WTC11 (cell line): ENCODE measurements at regions not wholly inside any gene's neighbourhood (a gene's known extent, or its start where the extent isn't known, plus 50 kb on each side); places are given as distances from the start of the nearest gene placed in this dataset.
"Not testable (repeated sequence)": the region's sequence is repeated elsewhere in the genome, so short reads cannot be mapped to it uniquely, and the experiment has no call there.

Experiments used
- ATAC-seq: fragments of 200-7000 bp; cut with Tn5 transposase; 2 replicates; pipeline ENCODE4 v1.10.0; 2021; ENCODE audit warnings: mild to moderate bottlenecking, moderate library complexity
- CTCF ChIA-PET: fragments of 300-600 bp; sonication (Branson Sonifier 250); formaldehyde crosslinking; loops from one replicate; lab custom pipeline; 2021; ENCODE audit warnings: antibody characterized with exemption; lab: Charles Lee
- POLR2A ChIA-PET: fragments of 350-600 bp; sonication (Branson Sonifier 250); formaldehyde crosslinking; loops from one replicate; lab custom pipeline; 2021; ENCODE audit warnings: antibody characterized with exemption; lab: Charles Lee
- DNase-seq: peaks from one replicate; pipeline ENCODE4 v3.0.0; 2021; ENCODE audit warnings: low spot score
- H3K27ac Mint-ChIP-seq: 2 replicates; pipeline ENCODE4 v1.8.0; 2021; ENCODE audit warnings: mixed read lengths
- H3K27me3 Mint-ChIP-seq: 2 replicates; pipeline ENCODE4 v1.8.0; 2021; ENCODE audit warnings: low read depth, mild to moderate bottlenecking, moderate library complexity, mixed read lengths
- H3K36me3 Mint-ChIP-seq: 2 replicates; pipeline ENCODE4 v1.8.0; 2021; ENCODE audit warnings: mixed read lengths
- H3K4me1 Mint-ChIP-seq: 2 replicates; pipeline ENCODE4 v1.8.0; 2022; ENCODE audit warnings: mixed read lengths
- H3K4me3 Mint-ChIP-seq: 2 replicates; pipeline ENCODE4 v1.8.0; 2021; ENCODE audit warnings: mild to moderate bottlenecking, moderate library complexity, mixed read lengths
- H3K9me3 Mint-ChIP-seq: 2 replicates; pipeline ENCODE4 v1.8.0; 2021; ENCODE audit warnings: mixed read lengths
- AR ChIP-seq: fragments of 250-450 bp; sonication (Bioruptor Pico); IDR thresholded peaks from 2 replicates; pipeline ENCODE4 v1.9.0; 2021; ENCODE audit warnings: mild to moderate bottlenecking
- ATF6 ChIP-seq: sonication (generic); formaldehyde crosslinking; IDR thresholded peaks from 2 replicates; pipeline ENCODE4 v1.8.1; 2023; ENCODE audit warnings: mild to moderate bottlenecking, missing genetic modification reagents
- CREB1 ChIP-seq: sonication (generic); formaldehyde crosslinking; IDR thresholded peaks from 2 replicates; pipeline ENCODE4 v1.8.0; 2023; ENCODE audit warnings: mild to moderate bottlenecking, missing genetic modification reagents
- E2F5 ChIP-seq: sonication (generic); formaldehyde crosslinking; IDR thresholded peaks from 2 replicates; pipeline ENCODE4 v1.8.1; 2022; ENCODE audit warnings: mild to moderate bottlenecking, moderate library complexity, missing genetic modification reagents
- FOXK1 ChIP-seq: sonication (generic); formaldehyde crosslinking; IDR thresholded peaks from 2 replicates; pipeline ENCODE4 v1.8.0; 2022; ENCODE audit warnings: mild to moderate bottlenecking, moderate library complexity, missing genetic modification reagents
- KAT7 ChIP-seq: sonication (generic); formaldehyde crosslinking; IDR thresholded peaks from 2 replicates; pipeline ENCODE4 v1.8.1; 2023; ENCODE audit warnings: missing genetic modification reagents, mild to moderate bottlenecking, borderline replicate concordance
- MXD4 ChIP-seq: fragments of 250-450 bp; sonication (Bioruptor Pico); IDR thresholded peaks from 2 replicates; pipeline ENCODE4 v1.8.0; 2021; ENCODE audit warnings: mild to moderate bottlenecking, moderate library complexity, borderline replicate concordance
- PRDM15 ChIP-seq: sonication (generic); formaldehyde crosslinking; IDR thresholded peaks from 2 replicates; pipeline ENCODE4 v1.8.0; 2022; ENCODE audit warnings: missing genetic modification reagents
- USF2 ChIP-seq: sonication (generic); formaldehyde crosslinking; IDR thresholded peaks from 2 replicates; pipeline ENCODE4 v1.8.1; 2023; ENCODE audit warnings: mild to moderate bottlenecking, missing genetic modification reagents, moderate library complexity
- ZMAT4 ChIP-seq: fragments of 250-450 bp; sonication (Bioruptor Pico); IDR thresholded peaks from 2 replicates; pipeline ENCODE4 v1.9.0; 2021; ENCODE audit warnings: mild to moderate bottlenecking

- H3K27ac Mint-ChIP-seq, H3K36me3 Mint-ChIP-seq, POLR2A ChIA-PET, H3K4me1 Mint-ChIP-seq, CTCF ChIA-PET, DNase-seq, H3K4me3 Mint-ChIP-seq, H3K27me3 Mint-ChIP-seq, ATAC-seq: not testable (repeated sequence)
- H3K9me3 Mint-ChIP-seq, result peaks cover 22% of the 10 kb centered on the region
These were observed 109.1 kb upstream of the ADRA1B start for GRCh38 chr5:159807135-159807534.

- Mint-ChIP-seq H3K4me1 (no peaks in the 10 kb centered on the region), H3K27me3 (no peaks in the 10 kb centered on the region), H3K9me3 (peaks cover 25% of the 10 kb centered on the region), H3K27ac (no peak overlapping the region), H3K4me3 (no peak overlapping the region), H3K36me3 (peaks cover 4% of the 10 kb centered on the region; the same call in 1 of the 2 replicates)
- CTCF ChIA-PET, result no interaction called here
- POLR2A ChIA-PET, result no interaction called here
- DNase-seq (no peak), ATAC-seq (no peak)
- TF ChIP-seq KAT7, result no peak
These were observed 108.7 kb upstream of the ADRA1B start for GRCh38 chr5:159807586-159807985.

GRCh38 chr5:159811712-159812111 is 104.6 kb upstream of the ADRA1B start:
- TF ChIP-seq E2F5 (CRISPR knock-in tag) (no peak), CREB1 (CRISPR knock-in tag) (no peak), PRDM15 (CRISPR knock-in tag) (no peak)
- CTCF ChIA-PET, result no interaction called here
- Mint-ChIP-seq H3K27me3 (no peaks in the 10 kb centered on the region), H3K27ac (no peak overlapping the region), H3K4me3 (no peak overlapping the region), H3K36me3 (peaks cover 4% of the 10 kb centered on the region; the same call in 1 of the 2 replicates), H3K4me1 (peaks cover 8% of the 10 kb centered on the region), H3K9me3 (peaks cover 18% of the 10 kb centered on the region)
- DNase-seq (no peak), ATAC-seq (no peak)
- POLR2A ChIA-PET, result no interaction called here

GRCh38 chr5:159812759-159813158 is 103.5 kb upstream of the ADRA1B start:
- H3K27me3 Mint-ChIP-seq, H3K27ac Mint-ChIP-seq, DNase-seq, H3K4me1 Mint-ChIP-seq, H3K36me3 Mint-ChIP-seq, CTCF ChIA-PET, ATAC-seq, H3K4me3 Mint-ChIP-seq: not testable (repeated sequence)
- H3K9me3 Mint-ChIP-seq, result peaks cover 12% of the 10 kb centered on the region
- POLR2A ChIA-PET, result interaction anchor here (0.6 kb wide), 1 partner anchor 52 kb away, joined by 3 read pairs; no protein-coding TSS in a partner anchor

- ChIA-PET POLR2A (no interaction called here), CTCF (interaction anchor here (0.6 kb wide), 1 partner anchor 149 kb away, joined by 3 read pairs; no protein-coding TSS in a partner anchor)
- Mint-ChIP-seq H3K9me3 (peaks cover 12% of the 10 kb centered on the region), H3K27me3 (no peaks in the 10 kb centered on the region; the same call in 1 of the 2 replicates), H3K4me1 (peaks cover 8% of the 10 kb centered on the region), H3K27ac (no peak overlapping the region), H3K4me3 (no peak overlapping the region), H3K36me3 (no peaks in the 10 kb centered on the region)
- ATAC-seq (no peak), DNase-seq (no peak)
- TF ChIP-seq KAT7, result no peak
- TF ChIP-seq ZMAT4, result no peak
- TF ChIP-seq MXD4, result no peak
- TF ChIP-seq AR (CRISPR knock-in tag), result no peak
- no peak for TF ChIP-seq USF2
- no peak for TF ChIP-seq ATF6
- TF ChIP-seq FOXK1 (CRISPR knock-in tag), result no peak
These were observed 102.1 kb upstream of the ADRA1B start for GRCh38 chr5:159814222-159814621.
